ENCODE measurements at regions not wholly inside any gene's neighbourhood (a gene's known extent, or its start where the extent isn't known, plus 50 kb on each side); places are given as distances from the start of the nearest gene placed in this dataset.

- TF ChIP-seq CTCF (IDR thresholded peaks at IDR 0.05; ENCODE audit: low read depth, low read length), result no peak
- no peak for TF ChIP-seq POLR2A (IDR thresholded peaks at IDR 0.05; ENCODE audit: extremely low read depth, insufficient read length)
Measured at GRCh38 chr16:81174644-81175324, 63.7 kb upstream of the BCO1 start.
